ENCODE measurements at regions not wholly inside any gene's neighbourhood (a gene's known extent, or its start where the extent isn't known, plus 50 kb on each side); places are given as distances from the start of the nearest gene placed in this dataset.

DNA sequence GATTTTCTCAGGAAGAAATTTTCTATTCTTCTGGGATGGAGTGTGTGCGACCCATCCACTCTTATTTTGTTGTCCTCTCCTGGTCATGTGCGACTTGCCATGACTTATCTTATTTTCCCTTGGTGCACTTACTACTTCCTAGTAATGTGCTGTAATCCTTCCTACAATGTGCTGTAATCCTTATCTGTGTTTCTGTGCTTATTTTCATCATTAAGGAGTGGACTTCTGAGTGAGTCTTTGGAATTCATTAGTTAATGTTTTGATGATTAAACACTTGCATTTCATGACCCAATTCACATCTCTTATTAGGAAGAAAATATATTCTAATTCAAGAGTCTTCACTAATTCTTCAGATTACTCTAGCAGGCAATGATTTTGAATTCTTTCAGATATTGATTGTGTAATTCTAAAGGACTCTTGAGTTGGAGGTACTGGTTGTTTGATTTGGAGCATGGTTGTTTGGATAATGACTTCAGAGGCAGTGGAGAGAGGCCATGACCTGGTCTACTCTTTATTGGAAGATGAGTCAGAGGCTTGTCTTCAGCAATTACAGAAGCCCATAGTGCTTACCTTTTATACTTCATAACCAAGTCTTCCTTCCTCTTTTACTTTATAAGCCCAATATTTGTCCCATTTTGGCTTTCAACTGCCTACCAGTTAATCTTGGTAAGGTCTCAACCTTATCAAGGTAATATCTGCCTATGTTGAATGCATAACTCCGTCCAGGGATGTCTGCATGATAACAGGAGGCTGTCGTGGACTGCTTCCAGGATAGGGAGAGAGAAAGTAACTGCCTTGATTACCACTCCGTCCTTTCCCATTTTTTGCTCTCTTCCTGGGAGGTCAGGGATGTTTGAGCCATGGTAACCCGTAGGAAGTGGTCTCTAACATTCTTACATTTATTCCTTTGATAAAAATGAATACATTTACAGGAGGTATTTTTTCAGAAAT, 278.3 kb upstream of the SP8 start:
- no peaks in the 10 kb centered on the region for H3K27me3 ChIP-seq (replicated peaks; ENCODE audit: control insufficient read depth, insufficient read depth, low read length)
- no peak for DNase-seq (ENCODE audit: low read depth)

DNA sequence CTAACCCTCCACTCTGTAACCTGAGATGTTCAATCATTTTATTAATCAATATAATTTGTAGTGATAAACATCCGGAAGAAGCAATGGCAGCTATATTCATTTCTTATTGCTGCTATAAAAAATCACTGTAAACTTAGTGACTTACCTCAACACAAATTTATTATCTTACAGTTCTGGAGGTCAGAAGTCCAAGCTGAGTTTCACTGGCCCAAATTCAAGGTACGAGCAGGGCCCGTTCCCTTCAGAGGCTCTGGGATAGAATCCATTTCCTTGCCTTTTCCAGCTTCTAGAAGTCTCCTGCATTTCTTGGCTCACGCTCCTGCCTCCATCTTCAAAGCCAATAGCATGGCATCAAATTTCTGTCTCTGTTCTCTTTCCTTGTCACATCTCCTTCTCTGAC, 279.5 kb upstream of the SP8 start:
- Histone ChIP-seq H3K27me3 (replicated peaks; ENCODE audit: control insufficient read depth, insufficient read depth, low read length) (no peaks in the 10 kb centered on the region), H3K9me3 (ENCODE audit: control insufficient read depth, low read length) (no peaks in the 10 kb centered on the region), H3K4me3 (ENCODE audit: low read length) (no peak overlapping the region), H3K4me1 (ENCODE audit: control insufficient read depth, insufficient read depth, low read length) (no peaks in the 10 kb centered on the region), H3K36me3 (ENCODE audit: control insufficient read depth, insufficient read depth, low read length, severe bottlenecking) (no peaks in the 10 kb centered on the region), H3K9ac (ENCODE audit: low read length) (no peak overlapping the region)
- DNase-seq (ENCODE audit: low read depth) = no peak

More for the DNA sequence above, 278.3 kb upstream of the SP8 start:
- Histone ChIP-seq H3K4me1 (ENCODE audit: control insufficient read depth, insufficient read depth, low read length) (no peaks in the 10 kb centered on the region), H3K4me3 (ENCODE audit: low read length) (no peak overlapping the region), H3K9ac (ENCODE audit: low read length) (no peak overlapping the region), H3K36me3 (ENCODE audit: control insufficient read depth, insufficient read depth, low read length, severe bottlenecking) (no peaks in the 10 kb centered on the region), H3K9me3 (ENCODE audit: control insufficient read depth, low read length) (no peaks in the 10 kb centered on the region)

DNA sequence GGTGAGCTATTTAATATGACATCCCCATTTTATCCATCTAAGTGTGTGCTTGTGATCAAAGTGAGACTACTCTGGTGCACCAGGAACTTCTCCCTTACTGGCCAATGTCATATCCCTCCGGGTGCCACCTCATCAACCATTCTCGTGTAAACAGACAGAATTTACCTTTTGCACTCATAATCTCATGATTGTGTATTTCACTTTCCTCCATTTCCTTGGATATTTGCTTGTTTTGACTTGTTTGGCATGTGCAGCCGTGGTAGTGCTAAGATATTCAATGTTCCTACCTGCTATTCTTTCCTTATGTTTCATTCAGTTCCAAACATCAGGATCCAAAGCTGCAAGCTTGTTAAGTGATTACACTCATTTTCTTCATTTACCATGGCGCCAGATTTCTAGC, 280.5 kb upstream of the SP8 start:
- no peak for DNase-seq (ENCODE audit: low read depth)
- H3K9me3 ChIP-seq (ENCODE audit: control insufficient read depth, low read length) = no peaks in the 10 kb centered on the region
- no peaks in the 10 kb centered on the region for H3K27me3 ChIP-seq (replicated peaks; ENCODE audit: control insufficient read depth, insufficient read depth, low read length)
- H3K36me3 ChIP-seq (ENCODE audit: control insufficient read depth, insufficient read depth, low read length, severe bottlenecking) = no peaks in the 10 kb centered on the region
- H3K4me1 ChIP-seq (ENCODE audit: control insufficient read depth, insufficient read depth, low read length) = no peaks in the 10 kb centered on the region
- H3K4me3 ChIP-seq (ENCODE audit: low read length) = no peak overlapping the region
- no peak overlapping the region for H3K9ac ChIP-seq (ENCODE audit: low read length)

DNA sequence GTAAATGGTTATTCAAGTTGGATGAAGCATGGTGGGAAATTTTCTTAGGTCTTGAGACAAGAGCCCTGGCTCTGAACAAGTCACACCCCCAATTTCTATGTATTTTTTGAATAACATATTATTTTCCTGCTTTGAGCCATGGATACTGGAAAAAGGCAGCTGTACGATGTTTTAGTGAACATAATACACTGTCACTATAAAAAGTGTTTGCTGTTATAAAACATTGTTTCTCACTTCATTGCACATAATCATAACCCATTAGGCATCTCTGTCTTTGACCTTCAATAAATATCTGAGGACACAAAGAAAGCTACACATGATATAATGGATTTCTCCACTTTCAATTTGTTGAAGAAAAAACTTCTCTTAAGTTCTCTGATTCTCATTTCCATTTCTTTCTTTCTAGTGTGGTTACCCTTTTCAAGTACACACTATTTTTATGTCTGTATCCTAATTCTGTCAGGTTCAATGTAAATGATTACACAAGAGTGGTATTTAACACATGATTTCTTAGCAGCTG, 283.9 kb upstream of the SP8 start:
- no peaks in the 10 kb centered on the region for H3K4me1 ChIP-seq (ENCODE audit: control insufficient read depth, insufficient read depth, low read length)
- no peak overlapping the region for H3K9ac ChIP-seq (ENCODE audit: low read length)

DNA sequence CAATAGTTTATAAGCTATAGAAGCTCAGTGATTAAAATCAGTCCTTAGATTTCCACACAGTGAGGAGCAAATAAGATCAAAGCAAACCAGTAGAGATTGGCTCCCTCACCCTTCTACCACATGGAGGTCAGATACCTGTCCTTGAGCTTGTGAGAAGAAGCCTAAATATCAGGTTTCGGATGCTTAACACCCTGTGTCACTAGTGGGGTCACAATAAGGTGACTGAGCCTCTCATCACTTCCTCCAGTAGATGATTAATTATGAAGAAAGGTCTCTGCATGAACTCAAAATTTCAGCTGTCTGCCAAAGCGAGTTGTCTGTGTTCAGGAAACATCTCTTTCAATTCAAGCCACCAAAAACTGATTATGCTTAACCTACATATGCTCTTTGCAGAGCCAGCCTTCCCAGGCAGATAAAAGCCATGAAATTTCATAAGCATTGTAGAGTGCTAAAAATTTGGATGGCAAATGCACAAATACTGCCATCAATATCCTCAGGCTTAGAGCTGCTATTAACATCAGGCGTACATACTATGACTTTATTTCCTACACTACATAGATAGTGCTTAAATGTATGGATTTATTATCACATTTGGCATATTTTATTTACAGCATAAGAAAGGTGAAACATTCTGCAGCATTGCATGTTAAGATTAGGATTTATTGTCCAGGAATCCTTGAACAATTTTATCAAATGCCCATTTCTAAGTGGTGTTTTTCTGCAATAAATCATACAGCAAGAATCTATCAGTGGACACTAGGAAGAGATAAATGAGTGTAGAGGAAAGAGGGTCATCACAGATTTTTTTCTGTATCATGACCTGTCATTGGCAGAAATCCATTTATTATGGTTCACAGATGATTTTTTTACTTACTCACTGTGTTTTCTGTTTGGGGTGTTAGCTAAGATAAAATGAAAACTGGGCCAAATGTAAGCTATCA, 285.1 kb upstream of the SP8 start:
- Histone ChIP-seq H3K9me3 (ENCODE audit: control insufficient read depth, low read length) (no peaks in the 10 kb centered on the region), H3K9ac (ENCODE audit: low read length) (no peak overlapping the region), H3K36me3 (ENCODE audit: control insufficient read depth, insufficient read depth, low read length, severe bottlenecking) (no peaks in the 10 kb centered on the region), H3K27me3 (replicated peaks; ENCODE audit: control insufficient read depth, insufficient read depth, low read length) (no peaks in the 10 kb centered on the region), H3K4me1 (ENCODE audit: control insufficient read depth, insufficient read depth, low read length) (no peaks in the 10 kb centered on the region), H3K4me3 (ENCODE audit: low read length) (no peak overlapping the region)
- no peak for DNase-seq (ENCODE audit: low read depth)

More for the DNA sequence above, 283.9 kb upstream of the SP8 start:
- DNase-seq (ENCODE audit: low read depth) = no peak
- no peaks in the 10 kb centered on the region for H3K36me3 ChIP-seq (ENCODE audit: control insufficient read depth, insufficient read depth, low read length, severe bottlenecking)
- H3K4me3 ChIP-seq (ENCODE audit: low read length) = no peak overlapping the region
- no peaks in the 10 kb centered on the region for H3K9me3 ChIP-seq (ENCODE audit: control insufficient read depth, low read length)
- H3K27me3 ChIP-seq (replicated peaks; ENCODE audit: control insufficient read depth, insufficient read depth, low read length) = no peaks in the 10 kb centered on the region

DNA sequence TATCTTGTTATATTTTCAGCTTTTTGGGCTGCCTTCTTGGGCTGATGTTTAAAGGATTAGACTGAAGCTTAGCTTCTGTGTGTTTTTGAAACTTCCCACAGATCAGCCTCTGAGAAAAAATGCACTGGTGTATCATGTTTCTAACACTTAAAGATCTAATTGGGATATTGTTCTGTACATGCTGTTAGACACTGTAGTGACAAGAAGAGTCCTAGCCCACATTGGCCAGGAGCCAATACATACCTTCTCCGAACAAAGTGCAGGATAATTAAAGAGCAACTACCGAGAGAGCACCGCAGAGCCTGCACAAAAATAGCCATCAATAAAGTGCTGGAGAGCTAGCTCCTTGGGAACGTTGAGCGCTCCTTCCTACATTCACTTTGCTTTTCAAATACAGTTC, 289.4 kb upstream of the SP8 start:
- Histone ChIP-seq H3K36me3 (ENCODE audit: control insufficient read depth, insufficient read depth, low read length, severe bottlenecking) (no peaks in the 10 kb centered on the region), H3K4me1 (ENCODE audit: control insufficient read depth, insufficient read depth, low read length) (no peaks in the 10 kb centered on the region)
- DNase-seq (ENCODE audit: low read depth) = no peak

DNA sequence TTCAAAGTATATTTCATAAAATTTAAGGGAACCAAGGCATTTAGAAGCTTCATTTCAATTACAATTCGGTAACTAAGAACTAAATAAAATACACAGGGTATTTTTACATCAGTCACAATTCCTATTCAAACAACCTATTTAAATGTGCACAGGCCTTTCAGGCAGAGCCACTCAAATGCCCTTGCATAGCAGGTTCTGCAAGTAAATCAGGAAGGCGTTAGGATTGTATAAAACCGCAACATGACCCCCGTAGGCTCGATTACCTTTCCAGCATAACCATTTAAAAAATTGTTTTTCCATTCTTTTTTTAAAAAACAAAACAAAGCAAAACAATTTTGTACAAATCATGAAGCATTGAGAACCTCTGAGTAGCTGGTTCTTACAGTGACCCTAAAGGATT, 289.9 kb upstream of the SP8 start:
- no peaks in the 10 kb centered on the region for H3K36me3 ChIP-seq (ENCODE audit: control insufficient read depth, insufficient read depth, low read length, severe bottlenecking)

More for the DNA sequence above, 289.4 kb upstream of the SP8 start:
- Histone ChIP-seq H3K9me3 (ENCODE audit: control insufficient read depth, low read length) (no peaks in the 10 kb centered on the region), H3K9ac (ENCODE audit: low read length) (no peak overlapping the region), H3K27me3 (replicated peaks; ENCODE audit: control insufficient read depth, insufficient read depth, low read length) (no peaks in the 10 kb centered on the region), H3K4me3 (ENCODE audit: low read length) (no peak overlapping the region)

DNA sequence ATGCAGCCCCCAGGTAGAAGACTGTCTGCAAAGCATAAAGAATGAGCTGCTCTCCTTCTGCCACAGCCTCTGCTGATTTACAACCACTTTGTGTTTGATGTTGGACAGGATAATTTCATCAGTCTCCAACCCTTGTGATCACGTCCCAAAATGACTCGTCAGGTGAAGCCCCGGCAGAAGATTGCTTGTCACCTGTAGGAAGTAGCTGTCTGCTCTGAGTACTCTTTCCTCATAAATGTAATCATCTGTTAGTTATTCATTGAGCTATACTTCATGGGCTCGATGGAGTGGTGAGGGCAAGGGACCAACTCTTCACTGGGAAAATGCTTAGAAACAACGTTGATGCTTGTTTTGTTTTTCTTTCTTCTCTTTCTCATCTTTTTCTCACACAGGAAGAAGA, 290.9 kb upstream of the SP8 start:
- H3K4me1 ChIP-seq (ENCODE audit: control insufficient read depth, insufficient read depth, low read length) = no peaks in the 10 kb centered on the region
- H3K4me3 ChIP-seq (ENCODE audit: low read length) = no peak overlapping the region
- H3K9ac ChIP-seq (ENCODE audit: low read length) = no peak overlapping the region
- no peaks in the 10 kb centered on the region for H3K36me3 ChIP-seq (ENCODE audit: control insufficient read depth, insufficient read depth, low read length, severe bottlenecking)
- no peak for DNase-seq (ENCODE audit: low read depth)
- H3K9me3 ChIP-seq (ENCODE audit: control insufficient read depth, low read length) = no peaks in the 10 kb centered on the region
- H3K27me3 ChIP-seq (replicated peaks; ENCODE audit: control insufficient read depth, insufficient read depth, low read length) = no peaks in the 10 kb centered on the region

More for the DNA sequence above, 289.9 kb upstream of the SP8 start:
- Histone ChIP-seq H3K9ac (ENCODE audit: low read length) (no peak overlapping the region), H3K4me3 (ENCODE audit: low read length) (no peak overlapping the region), H3K4me1 (ENCODE audit: control insufficient read depth, insufficient read depth, low read length) (no peaks in the 10 kb centered on the region), H3K27me3 (replicated peaks; ENCODE audit: control insufficient read depth, insufficient read depth, low read length) (no peaks in the 10 kb centered on the region), H3K9me3 (ENCODE audit: control insufficient read depth, low read length) (no peaks in the 10 kb centered on the region)
- DNase-seq (ENCODE audit: low read depth) = no peak

DNA sequence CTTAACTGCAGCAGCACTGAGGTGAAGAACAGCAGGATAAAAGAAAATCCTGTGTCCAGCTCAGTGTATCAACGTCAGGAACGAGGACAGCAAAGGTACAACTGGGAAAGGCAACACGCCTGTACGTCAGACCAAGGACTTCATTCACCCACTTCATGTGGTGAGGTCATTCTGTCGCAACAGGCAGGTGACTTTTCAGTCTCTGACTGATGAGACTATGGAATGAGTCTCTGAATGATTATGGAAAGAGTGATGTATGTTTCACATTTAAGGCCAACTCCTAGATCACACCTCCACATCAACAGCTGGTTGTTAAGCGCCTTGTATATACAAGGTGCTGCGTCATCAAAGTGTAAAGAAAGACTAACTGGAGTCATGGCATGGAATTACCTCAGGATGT, 297.6 kb upstream of the SP8 start:
- no peaks in the 10 kb centered on the region for H3K27me3 ChIP-seq (replicated peaks; ENCODE audit: control insufficient read depth, insufficient read depth, low read length)

DNA sequence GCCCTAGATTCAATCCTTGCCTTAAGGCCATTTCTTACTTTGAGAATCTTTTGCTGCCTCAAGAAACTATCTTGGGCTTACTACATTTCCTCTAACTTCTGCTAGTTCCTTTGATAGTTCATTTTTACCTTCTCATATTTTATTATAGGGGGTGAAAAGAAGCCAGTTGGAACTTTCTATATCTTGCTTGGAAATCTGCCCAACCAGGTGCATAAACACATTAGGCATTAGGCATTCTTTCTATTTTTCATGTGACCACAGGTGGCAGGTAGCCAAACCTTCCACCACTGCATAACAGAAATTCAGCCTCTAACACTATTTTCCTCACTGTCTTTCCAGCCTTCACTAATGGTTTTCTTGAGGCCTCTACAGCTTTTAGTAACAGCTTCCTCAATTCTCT, 300.0 kb upstream of the SP8 start:
- Histone ChIP-seq H3K4me1 (ENCODE audit: control insufficient read depth, insufficient read depth, low read length) (no peaks in the 10 kb centered on the region), H3K4me3 (ENCODE audit: low read length) (no peak overlapping the region), H3K36me3 (ENCODE audit: control insufficient read depth, insufficient read depth, low read length, severe bottlenecking) (no peaks in the 10 kb centered on the region), H3K9me3 (ENCODE audit: control insufficient read depth, low read length) (peaks cover 4% of the 10 kb centered on the region), H3K27me3 (replicated peaks; ENCODE audit: control insufficient read depth, insufficient read depth, low read length) (no peaks in the 10 kb centered on the region), H3K9ac (ENCODE audit: low read length) (no peak overlapping the region)
- DNase-seq (ENCODE audit: low read depth) = no peak

More for the DNA sequence above, 297.6 kb upstream of the SP8 start:
- H3K36me3 ChIP-seq (ENCODE audit: control insufficient read depth, insufficient read depth, low read length, severe bottlenecking) = no peaks in the 10 kb centered on the region
- H3K9me3 ChIP-seq (ENCODE audit: control insufficient read depth, low read length) = peaks cover 4% of the 10 kb centered on the region
- no peak overlapping the region for H3K9ac ChIP-seq (ENCODE audit: low read length)
- no peak for DNase-seq (ENCODE audit: low read depth)
- no peaks in the 10 kb centered on the region for H3K4me1 ChIP-seq (ENCODE audit: control insufficient read depth, insufficient read depth, low read length)
- no peak overlapping the region for H3K4me3 ChIP-seq (ENCODE audit: low read length)

DNA sequence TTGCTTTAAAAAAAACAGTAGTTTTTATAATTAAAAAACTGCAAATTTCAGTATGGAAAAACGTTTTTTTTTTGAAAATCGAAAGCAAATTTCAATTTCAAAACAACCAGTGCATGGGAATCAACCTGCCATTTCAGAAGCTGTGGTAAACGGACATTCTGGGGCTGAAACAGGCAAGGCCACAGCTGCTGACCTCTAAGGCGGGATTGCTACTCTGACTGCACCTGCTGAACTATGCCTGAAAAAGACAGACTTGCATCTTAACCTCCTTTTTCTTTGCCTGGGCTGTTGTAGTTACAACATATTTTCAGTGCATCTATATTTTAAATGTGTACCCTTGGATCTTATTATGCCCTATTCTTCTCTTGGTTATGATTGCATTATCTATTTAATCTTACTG, 303.0 kb upstream of the SP8 start:
- Histone ChIP-seq H3K9ac (ENCODE audit: low read length) (no peak overlapping the region), H3K4me1 (ENCODE audit: control insufficient read depth, insufficient read depth, low read length) (no peaks in the 10 kb centered on the region), H3K9me3 (ENCODE audit: control insufficient read depth, low read length) (peaks cover 4% of the 10 kb centered on the region), H3K36me3 (ENCODE audit: control insufficient read depth, insufficient read depth, low read length, severe bottlenecking) (no peaks in the 10 kb centered on the region), H3K27me3 (replicated peaks; ENCODE audit: control insufficient read depth, insufficient read depth, low read length) (no peaks in the 10 kb centered on the region), H3K4me3 (ENCODE audit: low read length) (no peak overlapping the region)
- DNase-seq (ENCODE audit: low read depth) = no peak

Data from adipocyte (in vitro differentiated cells).